GM12864 (cell line): ENCODE measurements at regions not wholly inside any gene's neighbourhood (a gene's known extent, or its start where the extent isn't known, plus 50 kb on each side); places are given as distances from the start of the nearest gene placed in this dataset.

ENCODE experiments used
- DNase-seq: peaks from one replicate; pipeline ENCODE4 v3.0.0-alpha.2; 2011; ENCODE audit warnings: low read depth
- H3K4me3 ChIP-seq: 2 replicates; pipeline ENCODE4 v1.5.1; 2011; ENCODE audit warnings: mild to moderate bottlenecking, low read depth, low read length, control low read depth
- CTCF ChIP-seq: IDR thresholded peaks from 2 replicates; pipeline ENCODE4 v1.5.1; 2011; ENCODE audit warnings: low read depth, mild to moderate bottlenecking, moderate library complexity, low read length, control low read depth, inconsistent platforms; ENCODE audit errors: missing control alignments

GRCh38 chr5:68708156-68708841, 385.5 kb upstream of the SLC30A5 start:
- H3K4me3 ChIP-seq = no peak overlapping the region
- no peak for TF ChIP-seq CTCF
- DNase-seq = no peak

- H3K4me3 ChIP-seq = no peak overlapping the region
- no peak for TF ChIP-seq CTCF
- no peak for DNase-seq
Observed at GRCh38 chr5:68708842-68709170, 385.0 kb upstream of the SLC30A5 start.

GRCh38 chr5:68709239-68709638, 384.6 kb upstream of the SLC30A5 start:
- no peak for DNase-seq
- TF ChIP-seq CTCF = no peak
- no peak overlapping the region for H3K4me3 ChIP-seq

- no peak overlapping the region for H3K4me3 ChIP-seq
- no peak for TF ChIP-seq CTCF
- no peak for DNase-seq
Observed at GRCh38 chr5:68710514-68710913, 383.3 kb upstream of the SLC30A5 start.

GRCh38 chr5:68711293-68712200, 382.3 kb upstream of the SLC30A5 start:
- TF ChIP-seq CTCF = no peak
- no peak overlapping the region for H3K4me3 ChIP-seq
- DNase-seq = peak; percentile 56

GRCh38 chr5:68714810-68715209, 379.0 kb upstream of the SLC30A5 start:
- TF ChIP-seq CTCF = no peak
- H3K4me3 ChIP-seq = no peak overlapping the region
- DNase-seq = no peak
